ENCODE measurements at regions not wholly inside any gene's neighbourhood (a gene's known extent, or its start where the extent isn't known, plus 50 kb on each side); places are given as distances from the start of the nearest gene placed in this dataset.

GRCh38 chr10:109277456-109277855 lies 645.9 kb downstream of the XPNPEP1 start:
- Mint-ChIP-seq H3K4me1 (peaks cover 15 to 18% of the 10 kb centered on the region in 2 experiments), H3K4me3 (no peak overlapping the region), H3K36me3 (ENCODE audit: insufficient read depth in 1 of 3, low read depth in 3 of 3) (no peaks in the 10 kb centered on the region), H3K27me3 (ENCODE audit: low read depth) (no peaks in the 10 kb centered on the region), H3K9me3 (no peaks in the 10 kb centered on the region), H3K27ac (no peak overlapping the region)
- WGBS (ENCODE audit: extremely low coverage, insufficient read length, low lambda C conversion rate), result no CpG with 5 or more reads among the region's 1 CpG
- Histone ChIP-seq H3K27ac (ENCODE audit: insufficient read length, low read depth, low read length) (no peak overlapping the region), H3K23me2 (ENCODE audit: insufficient read length, low read depth, low read length, poor library complexity, severe bottlenecking) (no peaks in the 10 kb centered on the region), H3K9me3 (ENCODE audit: control insufficient read depth, low read depth, low read length) (no peaks in the 10 kb centered on the region), H2BK20ac (ENCODE audit: low read depth, low read length, poor library complexity, severe bottlenecking) (no peak overlapping the region), H2BK120ac (ENCODE audit: low read depth, low read length, poor library complexity, severe bottlenecking) (no peak overlapping the region), H2AK5ac (ENCODE audit: insufficient read length, low read length) (no peak overlapping the region), H3K79me1 (ENCODE audit: insufficient read depth, low read depth, low read length, poor library complexity, severe bottlenecking) (no peaks in the 10 kb centered on the region), H4K8ac (replicated peaks; ENCODE audit: insufficient read length, low read depth, low read length) (no peak overlapping the region), H3K4me2 (ENCODE audit: insufficient read depth, insufficient read length, low read length) (no peak overlapping the region), H3K4me1 (ENCODE audit: insufficient read depth, low read length) (no peaks in the 10 kb centered on the region; the same call in 1 of the 2 replicates), H2BK15ac (ENCODE audit: low read depth, low read length) (no peak overlapping the region), H4K5ac (ENCODE audit: insufficient read length, low read depth, low read length) (no peak overlapping the region), H4K91ac (ENCODE audit: insufficient read length, low read depth, low read length) (no peak overlapping the region), H3K27me3 (ENCODE audit: insufficient read depth, low read length) (no peaks in the 10 kb centered on the region), H3K14ac (ENCODE audit: insufficient read depth, low read length) (no peak overlapping the region), H4K20me1 (ENCODE audit: control insufficient read depth, insufficient read depth, insufficient read length) (no peaks in the 10 kb centered on the region), H3K4ac (ENCODE audit: low read depth, low read length) (no peak overlapping the region), H2BK5ac (ENCODE audit: insufficient read length, low read length) (no peak overlapping the region), H3K9ac (ENCODE audit: extremely low read depth, insufficient read length, low read length) (no peak overlapping the region), H3K18ac (ENCODE audit: insufficient read length, low read depth, low read length) (no peak overlapping the region), H3T11ph (ENCODE audit: low read length) (no peak overlapping the region), H3K79me2 (ENCODE audit: insufficient read depth, low read length) (no peaks in the 10 kb centered on the region), H2BK12ac (ENCODE audit: insufficient read length, low read depth, low read length) (no peak overlapping the region), H2AFZ (ENCODE audit: low read length) (no peak overlapping the region), H3K23ac (ENCODE audit: insufficient read length, low read depth, low read length) (no peak overlapping the region), H3K56ac (ENCODE audit: insufficient read length, low read depth, low read length) (no peak overlapping the region)
- no peak for DNase-seq
- no peak for TF ChIP-seq CTCF (conservative IDR thresholded peaks at IDR 0.05)

Data from H9 (cell line).